GM19351 (cell line): ENCODE measurements at regions not wholly inside any gene's neighbourhood (a gene's known extent, or its start where the extent isn't known, plus 50 kb on each side); places are given as distances from the start of the nearest gene placed in this dataset.

ENCODE experiments used
- ATAC-seq: cut with Tn5 transposase; IDR thresholded peaks from one replicate; pipeline ENCODE4 v1.9.1; 2021; ENCODE audit warnings: mild to moderate bottlenecking, moderate library complexity; ENCODE audit not compliant: unreplicated experiment

DNA sequence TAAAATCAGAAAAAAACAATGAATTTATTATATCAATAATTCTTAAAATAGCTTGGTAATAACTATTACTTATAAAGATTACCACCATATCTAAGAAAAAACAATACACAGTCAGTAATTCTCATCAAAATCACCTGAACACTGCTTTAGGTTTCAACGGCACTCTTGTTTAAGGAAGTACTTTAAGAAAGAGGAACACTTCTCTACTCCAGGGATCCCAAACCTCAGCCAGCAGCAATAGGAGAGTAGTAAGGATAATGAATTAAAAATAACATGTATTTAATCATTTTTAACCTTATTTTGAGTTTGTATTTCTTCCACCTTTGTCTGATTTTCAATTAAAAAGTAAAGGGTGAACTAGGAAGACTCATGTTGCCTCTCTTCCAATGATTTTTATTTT is 494.0 kb upstream of the NR2F2 start:
- no peak for ATAC-seq

DNA sequence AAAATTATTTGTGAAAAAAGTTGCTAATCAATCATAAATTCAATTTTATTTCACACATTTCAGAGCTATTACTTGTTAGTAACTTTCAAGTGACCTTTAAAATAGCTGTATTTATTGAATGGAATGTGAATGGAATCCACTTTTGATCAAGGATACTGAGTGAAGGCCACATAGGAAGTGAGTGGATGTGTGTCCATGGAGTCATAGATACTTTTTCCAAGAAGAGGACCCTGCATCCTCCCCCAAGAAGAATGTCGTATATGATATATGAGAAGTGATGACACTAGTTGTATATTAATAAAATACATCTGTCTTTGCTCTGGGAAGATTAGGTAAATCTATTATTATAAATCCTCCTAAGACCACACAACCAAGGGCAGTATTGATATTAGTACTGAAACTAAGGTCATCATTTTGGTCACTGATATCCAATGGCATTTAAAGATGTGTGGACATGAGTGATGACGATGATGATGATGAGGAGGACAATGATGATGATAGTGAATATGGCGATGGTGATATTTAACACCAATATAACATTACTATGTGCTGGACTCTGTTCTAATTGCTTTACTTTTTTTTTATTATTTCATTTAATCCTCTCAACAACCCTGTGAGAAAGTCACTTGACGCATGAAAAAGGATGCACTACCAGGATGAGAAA is 493.0 kb upstream of the NR2F2 start:
- no peak for ATAC-seq

- ATAC-seq, result peak; percentile 86
Measured at GRCh38 chr15:95839367-95839782, 491.1 kb upstream of the NR2F2 start.

DNA sequence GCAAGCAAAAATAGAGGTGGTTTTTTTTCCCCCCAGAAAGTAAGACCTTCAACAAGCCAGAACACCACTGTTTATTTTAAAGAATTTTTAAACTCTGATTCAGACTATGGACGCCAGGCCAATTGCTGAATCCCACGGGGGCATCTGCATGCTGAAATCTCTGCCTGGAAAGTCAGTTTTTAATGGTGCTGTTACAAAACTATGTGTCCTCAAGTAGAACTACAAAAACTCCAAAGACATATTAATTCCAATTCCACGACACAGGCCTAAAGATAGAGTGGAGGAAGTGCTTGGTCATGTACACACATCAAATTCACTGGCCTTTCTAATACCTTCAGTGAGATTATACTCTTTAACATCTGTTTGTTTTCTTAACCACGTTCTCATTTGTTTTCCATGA is 490.5 kb upstream of the NR2F2 start:
- no peak for ATAC-seq

- no peak for ATAC-seq
Measured at GRCh38 chr15:95840855-95841254, 489.6 kb upstream of the NR2F2 start.

GRCh38 chr15:95842576-95842975 is 487.9 kb upstream of the NR2F2 start:
- ATAC-seq, result no peak

DNA sequence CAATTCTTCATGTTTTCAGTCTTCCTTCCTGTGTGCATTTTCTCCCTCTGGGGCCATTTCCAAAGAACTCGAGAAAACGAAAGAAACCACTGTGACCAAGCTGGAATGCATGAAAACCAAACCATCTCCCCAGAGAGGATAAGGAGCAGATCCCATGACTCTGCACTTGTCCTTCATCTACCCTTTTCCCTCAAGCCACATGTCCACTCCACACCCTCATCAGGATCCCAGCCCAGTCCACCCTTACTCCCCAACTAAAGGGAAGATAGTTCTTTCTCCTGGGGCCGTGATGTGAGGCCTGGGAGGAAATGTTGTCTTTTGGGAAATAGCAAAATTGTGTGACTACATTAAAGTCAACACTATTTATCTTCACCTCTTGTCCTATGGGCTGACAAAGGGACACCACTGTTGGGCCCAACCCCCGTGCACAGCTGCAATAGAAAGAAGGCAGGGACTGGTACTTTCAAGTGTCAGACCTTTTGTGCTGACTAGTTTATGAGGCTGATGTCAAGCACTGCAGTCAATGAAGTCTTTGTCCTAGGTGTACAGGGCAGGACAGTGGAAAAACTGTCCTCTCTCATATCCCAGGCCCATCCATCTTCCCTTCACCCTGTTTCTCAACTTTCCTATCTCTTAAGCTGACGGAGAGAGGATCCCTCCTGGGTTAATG is 487.1 kb upstream of the NR2F2 start:
- no peak for ATAC-seq

- ATAC-seq, result no peak
Measured at GRCh38 chr15:95845862-95846515, 484.5 kb upstream of the NR2F2 start.

- no peak for ATAC-seq
Measured at GRCh38 chr15:95848126-95848525, 482.4 kb upstream of the NR2F2 start.

DNA sequence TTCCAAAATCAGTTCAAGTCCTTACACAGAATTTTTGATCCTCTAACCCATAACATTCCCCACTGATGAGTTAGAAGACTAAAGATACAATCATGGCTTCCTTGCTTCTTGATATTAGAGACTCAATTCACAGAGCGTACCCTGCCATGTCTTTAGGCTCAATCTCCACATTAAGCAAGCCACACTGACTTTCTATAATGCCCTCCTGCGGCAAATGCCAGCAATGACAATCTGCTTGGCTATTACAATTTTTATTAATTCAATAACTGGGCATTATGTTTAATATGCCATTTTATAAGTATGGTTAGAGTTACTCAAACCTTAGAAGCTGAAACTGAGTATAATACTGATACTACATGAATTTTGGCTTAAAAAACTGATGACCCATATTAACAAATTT is 479.7 kb upstream of the NR2F2 start:
- no peak for ATAC-seq

- ATAC-seq, result no peak
Measured at GRCh38 chr15:95853350-95853749, 477.1 kb upstream of the NR2F2 start.

GRCh38 chr15:95857124-95857757 is 473.3 kb upstream of the NR2F2 start:
- no peak for ATAC-seq

DNA sequence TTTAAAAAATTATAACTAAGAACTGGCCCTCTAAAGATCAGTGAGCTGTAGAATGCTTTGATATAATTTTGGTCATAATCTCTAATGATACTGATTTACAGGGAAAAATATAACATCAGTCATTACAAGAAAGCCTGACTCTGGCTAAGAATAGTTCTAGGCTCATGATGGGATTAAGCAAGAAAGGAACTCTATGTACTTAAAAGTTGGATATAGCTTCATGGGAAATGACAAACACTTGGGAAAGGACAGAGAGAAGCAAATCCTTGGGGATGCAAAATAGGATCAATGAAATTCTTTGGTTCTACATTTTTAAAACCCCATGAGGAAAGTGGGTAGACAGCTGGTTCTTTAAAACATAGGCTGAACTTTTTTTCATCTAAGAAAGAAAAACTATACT is 472.7 kb upstream of the NR2F2 start:
- ATAC-seq, result no peak

- ATAC-seq, result no peak
Measured at GRCh38 chr15:95860406-95860805, 470.1 kb upstream of the NR2F2 start.

- peak; percentile 74 for ATAC-seq
Measured at GRCh38 chr15:95864467-95864886, 466.0 kb upstream of the NR2F2 start.

- no peak for ATAC-seq
Measured at GRCh38 chr15:95865330-95865739, 465.2 kb upstream of the NR2F2 start.

DNA sequence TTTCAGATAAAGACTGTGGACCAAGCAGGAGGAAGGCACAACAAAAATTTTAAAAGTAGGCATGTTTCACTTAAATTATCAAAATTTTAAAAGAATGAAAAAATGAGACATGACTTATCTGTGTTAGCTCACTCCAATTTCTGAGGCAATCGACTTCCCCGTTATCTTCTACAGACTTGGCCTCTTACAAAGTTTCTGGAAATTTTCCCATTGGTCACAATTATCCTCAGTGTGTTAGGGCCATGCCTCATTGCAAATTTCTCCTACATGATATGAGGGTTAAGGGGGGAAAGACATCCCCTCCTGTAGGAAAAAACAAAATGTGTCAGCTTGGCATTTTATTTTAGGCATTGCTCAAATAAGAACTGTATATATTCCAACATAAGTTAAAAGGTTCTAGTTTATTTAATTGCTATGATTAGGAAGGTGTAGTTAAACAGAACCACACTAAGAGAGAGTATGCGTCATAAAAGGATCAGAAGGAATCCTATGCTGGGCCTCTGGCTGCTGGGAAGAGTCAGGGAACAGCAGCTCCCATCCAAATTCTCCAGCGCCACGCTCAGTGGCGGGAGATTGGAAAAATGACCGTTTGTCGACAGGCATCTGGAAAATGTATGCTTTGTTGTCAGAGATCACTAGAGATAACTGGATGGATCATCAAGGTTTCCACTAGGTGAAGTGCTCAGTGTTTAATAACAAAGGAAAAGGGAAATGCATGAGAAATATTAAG is 463.6 kb upstream of the NR2F2 start:
- ATAC-seq, result no peak

GRCh38 chr15:95868450-95868849 is 462.1 kb upstream of the NR2F2 start:
- ATAC-seq, result no peak

DNA sequence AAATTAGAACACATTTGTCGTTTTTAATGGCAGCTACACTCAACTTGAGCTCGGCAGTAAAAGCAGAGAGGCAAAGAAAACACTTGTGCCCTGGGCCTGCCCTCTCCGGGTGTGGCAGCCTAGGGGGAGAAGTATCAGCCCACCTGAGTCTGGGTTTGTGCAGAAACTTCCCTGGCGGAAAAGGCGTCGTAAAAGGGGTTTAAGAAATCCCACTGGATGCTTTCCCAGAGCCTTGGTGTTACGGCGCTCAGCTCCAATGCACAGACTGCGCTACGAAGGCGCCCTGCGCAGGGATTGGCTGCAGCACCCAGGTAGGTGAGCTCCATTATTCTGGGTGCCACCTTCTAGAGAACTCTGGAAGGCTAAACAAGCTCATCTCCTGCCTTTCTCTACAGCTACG is 461.5 kb upstream of the NR2F2 start:
- ATAC-seq, result no peak

- ATAC-seq, result no peak
Measured at GRCh38 chr15:95869920-95870319, 460.6 kb upstream of the NR2F2 start.

- no peak for ATAC-seq
Measured at GRCh38 chr15:95872366-95872771, 458.1 kb upstream of the NR2F2 start.
